Uterus (tissue), 2 donors: ENCODE measurements at regions not wholly inside any gene's neighbourhood (a gene's known extent, or its start where the extent isn't known, plus 50 kb on each side); places are given as distances from the start of the nearest gene placed in this dataset.
"Not testable (repeated sequence)": the region's sequence is repeated elsewhere in the genome, so short reads cannot be mapped to it uniquely, and the experiment has no call there.

Experiments used
- POLR2A ChIP-seq, 2 donors: fragments of 450-650 bp; IDR thresholded peaks; one replicate each; pipeline ENCODE4 v1.6.1; 2016; ENCODE audit warnings: antibody characterized with exemption in 2 of 2, mild to moderate bottlenecking in 1 of 2, moderate library complexity in 1 of 2
- TF ChIP-seq, protein P1 (sequence below), 4 experiments: fragments of 200-600 bp in 2 of 4; fragments of 450-650 bp in 2 of 4; sonication (generic) in 2 of 4; IDR thresholded peaks; one replicate each; pipeline ENCODE4 v1.5.1; 2016 to 2019; ENCODE audit warnings: antibody characterized with exemption in 4 of 4, mild to moderate bottlenecking in 2 of 4, moderate library complexity in 1 of 4

DNA sequence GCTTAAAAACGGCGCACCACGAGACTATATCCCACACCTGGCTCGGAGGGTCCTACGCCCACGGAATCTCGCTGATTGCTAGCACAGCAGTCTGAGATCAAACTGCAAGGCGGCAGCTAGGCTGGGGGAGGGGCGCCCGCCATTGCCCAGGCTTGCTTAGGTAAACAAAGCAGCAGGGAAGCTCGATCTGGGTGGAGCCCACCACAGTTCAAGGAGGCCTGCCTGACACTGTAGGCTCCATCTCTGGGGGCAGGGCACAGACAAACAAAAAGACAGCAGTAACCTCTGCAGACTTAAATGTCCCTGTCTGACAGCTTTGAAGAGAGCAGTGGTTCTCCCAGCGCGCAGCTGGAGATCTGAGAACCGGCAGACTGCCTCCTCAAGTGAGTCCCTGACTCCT, 675.7 kb downstream of the SLITRK6 start:
- TF ChIP-seq, protein P1, sequence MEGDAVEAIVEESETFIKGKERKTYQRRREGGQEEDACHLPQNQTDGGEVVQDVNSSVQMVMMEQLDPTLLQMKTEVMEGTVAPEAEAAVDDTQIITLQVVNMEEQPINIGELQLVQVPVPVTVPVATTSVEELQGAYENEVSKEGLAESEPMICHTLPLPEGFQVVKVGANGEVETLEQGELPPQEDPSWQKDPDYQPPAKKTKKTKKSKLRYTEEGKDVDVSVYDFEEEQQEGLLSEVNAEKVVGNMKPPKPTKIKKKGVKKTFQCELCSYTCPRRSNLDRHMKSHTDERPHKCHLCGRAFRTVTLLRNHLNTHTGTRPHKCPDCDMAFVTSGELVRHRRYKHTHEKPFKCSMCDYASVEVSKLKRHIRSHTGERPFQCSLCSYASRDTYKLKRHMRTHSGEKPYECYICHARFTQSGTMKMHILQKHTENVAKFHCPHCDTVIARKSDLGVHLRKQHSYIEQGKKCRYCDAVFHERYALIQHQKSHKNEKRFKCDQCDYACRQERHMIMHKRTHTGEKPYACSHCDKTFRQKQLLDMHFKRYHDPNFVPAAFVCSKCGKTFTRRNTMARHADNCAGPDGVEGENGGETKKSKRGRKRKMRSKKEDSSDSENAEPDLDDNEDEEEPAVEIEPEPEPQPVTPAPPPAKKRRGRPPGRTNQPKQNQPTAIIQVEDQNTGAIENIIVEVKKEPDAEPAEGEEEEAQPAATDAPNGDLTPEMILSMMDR (IDR thresholded peaks at IDR 0.05) = not testable (repeated sequence)
- not testable (repeated sequence) for TF ChIP-seq POLR2A (IDR thresholded peaks at IDR 0.05)
